ENCODE measurements at regions not wholly inside any gene's neighbourhood (a gene's known extent, or its start where the extent isn't known, plus 50 kb on each side); places are given as distances from the start of the nearest gene placed in this dataset.
"Not testable (repeated sequence)": the region's sequence is repeated elsewhere in the genome, so short reads cannot be mapped to it uniquely, and the experiment has no call there.

DNA sequence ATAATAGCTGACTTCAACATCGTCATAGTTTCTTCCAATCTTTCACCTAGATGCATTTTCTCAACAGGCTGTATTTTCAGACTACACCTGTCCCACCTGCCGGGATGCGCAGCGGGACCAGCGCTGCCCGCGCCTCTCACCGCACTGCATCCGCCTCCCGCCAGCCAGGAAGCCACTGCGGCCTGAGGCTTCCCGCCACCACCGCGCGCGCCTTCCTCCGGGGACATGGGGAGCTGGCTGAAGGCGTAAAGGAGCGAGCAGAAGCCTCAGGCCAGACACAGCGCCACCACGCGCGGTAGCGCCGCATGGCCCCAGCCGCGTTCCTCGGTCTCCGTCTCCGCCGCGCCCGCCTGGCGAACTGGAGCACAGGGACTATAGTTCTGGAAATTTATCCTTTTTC, 135.7 kb upstream of the TEKT4 start:
- H3K4me1 ChIP-seq; H3K4me3 ChIP-seq; H3K27me3 ChIP-seq; DNase-seq; ATAC-seq; H3K9me3 ChIP-seq; intact Hi-C loops (cut with DNase I); H3K36me3 ChIP-seq; H3K27ac ChIP-seq: not testable (repeated sequence)
- TF ChIP-seq CTCF (IDR thresholded peaks at IDR 0.05) = peak; percentile 10

- H3K36me3 ChIP-seq; H3K4me1 ChIP-seq; H3K9me3 ChIP-seq; H3K27me3 ChIP-seq; DNase-seq; ATAC-seq; H3K4me3 ChIP-seq; H3K27ac ChIP-seq; intact Hi-C loops (cut with DNase I): not testable (repeated sequence)
Measured at GRCh38 chr2:94737145-94737544, 134.1 kb upstream of the TEKT4 start.

- intact Hi-C loops (cut with DNase I); H3K4me1 ChIP-seq: not testable (repeated sequence)
Measured at GRCh38 chr2:94737736-94738342, 133.4 kb upstream of the TEKT4 start.

DNA sequence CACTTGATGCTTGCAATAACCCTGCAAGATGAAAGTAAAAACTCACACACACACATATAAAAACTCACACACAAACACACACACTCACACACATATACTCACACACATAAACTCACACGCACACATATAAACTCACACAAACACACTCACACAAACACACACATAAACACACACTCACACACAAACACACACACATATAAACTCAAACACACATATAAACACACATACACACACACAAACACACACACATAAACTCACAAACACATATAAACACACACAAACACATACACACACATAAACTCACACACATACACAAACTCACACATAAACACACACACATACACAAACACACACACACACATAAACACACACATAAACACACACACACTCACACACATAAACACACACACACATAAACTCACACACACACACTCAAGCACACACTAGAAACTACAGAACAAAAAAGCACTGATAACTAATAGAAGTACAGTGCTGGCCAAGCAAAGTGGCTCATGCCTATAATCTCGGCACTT, 117.7 kb upstream of the TEKT4 start:
- Histone ChIP-seq H3K27ac (no peak overlapping the region), H3K36me3 (no peaks in the 10 kb centered on the region), H3K4me1 (no peaks in the 10 kb centered on the region), H3K4me3 (no peak overlapping the region), H3K9me3 (no peaks in the 10 kb centered on the region), H3K27me3 (no peaks in the 10 kb centered on the region)
- ATAC-seq (no peak), DNase-seq (no peak)
- intact Hi-C loops (cut with DNase I) = no loop called here
- TF ChIP-seq CTCF (IDR thresholded peaks at IDR 0.05) = no peak

More at GRCh38 chr2:94737736-94738342, 133.4 kb upstream of the TEKT4 start:
- H3K27ac ChIP-seq, H3K4me3 ChIP-seq, ATAC-seq, H3K36me3 ChIP-seq, H3K9me3 ChIP-seq, H3K27me3 ChIP-seq, DNase-seq: not testable (repeated sequence)

- DNase-seq (no peak), ATAC-seq (no peak)
- no peak overlapping the region for H3K4me3 ChIP-seq
- intact Hi-C loops (cut with DNase I) = no loop called here
- TF ChIP-seq CTCF (IDR thresholded peaks at IDR 0.05) = no peak
- no peaks in the 10 kb centered on the region for H3K9me3 ChIP-seq
- no peak overlapping the region for H3K27ac ChIP-seq
- no peaks in the 10 kb centered on the region for H3K4me1 ChIP-seq
- no peaks in the 10 kb centered on the region for H3K27me3 ChIP-seq
- no peaks in the 10 kb centered on the region for H3K36me3 ChIP-seq
Measured at GRCh38 chr2:94758546-94758945, 112.7 kb upstream of the TEKT4 start.

GRCh38 chr2:94759211-94759610, 112.0 kb upstream of the TEKT4 start:
- no peak overlapping the region for H3K4me3 ChIP-seq
- intact Hi-C loops (cut with DNase I) = no loop called here
- no peaks in the 10 kb centered on the region for H3K36me3 ChIP-seq
- DNase-seq (no peak), ATAC-seq (no peak)
- H3K27ac ChIP-seq = no peak overlapping the region
- no peak for TF ChIP-seq CTCF (IDR thresholded peaks at IDR 0.05)
- no peaks in the 10 kb centered on the region for H3K27me3 ChIP-seq
- no peaks in the 10 kb centered on the region for H3K4me1 ChIP-seq
- H3K9me3 ChIP-seq = no peaks in the 10 kb centered on the region

GRCh38 chr2:94762600-94762999, 108.6 kb upstream of the TEKT4 start:
- Histone ChIP-seq H3K36me3 (no peaks in the 10 kb centered on the region), H3K9me3 (no peaks in the 10 kb centered on the region), H3K27ac (no peak overlapping the region), H3K4me1 (no peaks in the 10 kb centered on the region), H3K27me3 (no peaks in the 10 kb centered on the region), H3K4me3 (no peak overlapping the region)
- DNase-seq (no peak), ATAC-seq (no peak)
- intact Hi-C loops (cut with DNase I) = no loop called here
- TF ChIP-seq CTCF (IDR thresholded peaks at IDR 0.05) = no peak
